Memory B cell (primary cell): ENCODE measurements at regions not wholly inside any gene's neighbourhood (a gene's known extent, or its start where the extent isn't known, plus 50 kb on each side); places are given as distances from the start of the nearest gene placed in this dataset.
A peak's percentile ranks its signal among the peaks of the same experiment; 100 is the strongest.
"Not testable (repeated sequence)": the region's sequence is repeated elsewhere in the genome, so short reads cannot be mapped to it uniquely, and the experiment has no call there.

Experiments used
- ATAC-seq: fragments of 150-1000 bp; cut with Tn5 transposase; 2 replicates; pipeline ENCODE4 v1.10.0; 2021; ENCODE audit warnings: low read depth, mild to moderate bottlenecking, moderate library complexity
- DNase-seq, 2 donors: peaks; one replicate each; pipeline ENCODE4 v3.0.0; 2022; ENCODE audit warnings: low spot score in 2 of 2
- H3K27ac Mint-ChIP-seq: one replicate; pipeline ENCODE4 v1.8.0; 2022; ENCODE audit warnings: mild to moderate bottlenecking, moderate library complexity, mixed read lengths
- H3K27me3 Mint-ChIP-seq: one replicate; pipeline ENCODE4 v1.8.0; 2022; ENCODE audit warnings: mixed read lengths
- H3K36me3 Mint-ChIP-seq: one replicate; pipeline ENCODE4 v1.8.0; 2022; ENCODE audit warnings: mild to moderate bottlenecking, mixed read lengths
- H3K4me1 Mint-ChIP-seq: one replicate; pipeline ENCODE4 v1.8.0; 2022; ENCODE audit warnings: mixed read lengths
- H3K4me3 Mint-ChIP-seq: one replicate; pipeline ENCODE4 v1.8.0; 2022; ENCODE audit warnings: mild to moderate bottlenecking, moderate library complexity, mixed read lengths
- H3K9me3 Mint-ChIP-seq: one replicate; pipeline ENCODE4 v1.8.0; 2022; ENCODE audit warnings: mixed read lengths

DNA sequence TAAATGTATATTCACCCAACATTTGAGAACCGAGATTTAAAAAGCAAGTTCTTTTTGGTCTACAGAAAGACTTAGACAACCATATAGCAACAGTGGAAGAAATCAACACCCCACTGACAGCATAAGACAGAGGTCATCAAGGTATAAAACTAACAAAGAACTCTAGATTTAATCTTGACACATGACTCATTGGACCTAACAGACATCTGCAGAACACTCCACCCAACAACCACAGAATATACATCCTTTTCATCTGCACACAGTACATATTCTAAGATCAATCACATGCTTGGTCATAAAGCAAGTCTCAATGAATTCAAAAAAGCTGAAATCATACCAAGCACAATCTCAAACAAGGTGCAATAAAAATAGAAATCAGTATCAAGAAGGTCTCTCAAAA, 65.8 kb downstream of the SPIN4 start:
- Mint-ChIP-seq H3K4me1 (no peaks in the 10 kb centered on the region), H3K36me3 (no peaks in the 10 kb centered on the region), H3K4me3 (no peak overlapping the region), H3K9me3 (no peaks in the 10 kb centered on the region), H3K27me3 (no peaks in the 10 kb centered on the region), H3K27ac (no peak overlapping the region)
- DNase-seq (no peak), ATAC-seq (no peak)

DNA sequence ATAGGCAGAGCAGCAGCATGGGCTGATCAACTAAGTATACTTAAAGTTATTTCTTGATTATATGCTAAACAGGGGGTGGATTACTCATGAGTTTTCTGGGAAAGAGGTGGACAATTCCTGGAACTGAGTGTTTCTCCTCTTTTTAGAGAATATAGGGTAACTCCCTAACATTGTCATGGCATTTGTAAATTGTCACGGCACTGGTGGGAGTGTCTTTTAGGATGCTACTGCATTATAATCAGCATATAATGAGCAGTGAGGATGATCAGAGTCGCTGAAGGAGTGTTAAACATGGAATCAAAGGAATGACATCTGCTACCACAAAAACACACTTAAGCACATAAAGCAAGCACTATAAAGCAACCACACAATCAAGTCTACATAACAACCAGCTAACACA, 66.5 kb downstream of the SPIN4 start:
- no peak overlapping the region for H3K4me3 Mint-ChIP-seq
- no peak overlapping the region for H3K27ac Mint-ChIP-seq
- ATAC-seq (no peak), DNase-seq (no peak)
- H3K36me3 Mint-ChIP-seq: no peaks in the 10 kb centered on the region
- H3K27me3 Mint-ChIP-seq: no peaks in the 10 kb centered on the region
- no peaks in the 10 kb centered on the region for H3K4me1 Mint-ChIP-seq
- no peaks in the 10 kb centered on the region for H3K9me3 Mint-ChIP-seq

DNA sequence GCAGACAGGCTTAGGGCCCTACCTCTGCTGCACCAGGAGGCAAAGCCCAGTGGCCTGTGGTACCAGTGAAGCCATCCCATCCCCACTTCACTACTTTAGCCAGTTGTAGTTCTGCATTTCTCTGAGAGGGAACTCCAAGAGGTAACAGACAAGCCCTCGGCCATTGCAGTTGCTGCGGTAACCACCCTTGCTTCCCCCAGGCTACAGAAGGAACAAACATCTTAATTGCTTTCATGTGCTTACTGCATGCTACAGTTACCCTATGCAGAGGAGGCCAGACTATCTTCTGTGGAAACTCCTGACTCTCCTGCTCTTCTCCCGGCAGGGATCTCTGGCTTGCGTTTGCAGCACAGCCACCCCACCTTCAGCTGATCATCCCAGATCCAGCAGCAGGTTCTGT, 67.8 kb downstream of the SPIN4 start:
- H3K36me3 Mint-ChIP-seq: no peaks in the 10 kb centered on the region
- H3K4me3 Mint-ChIP-seq: no peak overlapping the region
- DNase-seq (no peak), ATAC-seq (no peak)
- H3K27me3 Mint-ChIP-seq: no peaks in the 10 kb centered on the region
- H3K4me1 Mint-ChIP-seq: no peaks in the 10 kb centered on the region
- no peak overlapping the region for H3K27ac Mint-ChIP-seq
- no peaks in the 10 kb centered on the region for H3K9me3 Mint-ChIP-seq

GRCh38 chrX:63282828-63283227, 68.3 kb downstream of the SPIN4 start:
- H3K4me1 Mint-ChIP-seq: no peaks in the 10 kb centered on the region
- no peak for ATAC-seq
- H3K27ac Mint-ChIP-seq: no peak overlapping the region

DNA sequence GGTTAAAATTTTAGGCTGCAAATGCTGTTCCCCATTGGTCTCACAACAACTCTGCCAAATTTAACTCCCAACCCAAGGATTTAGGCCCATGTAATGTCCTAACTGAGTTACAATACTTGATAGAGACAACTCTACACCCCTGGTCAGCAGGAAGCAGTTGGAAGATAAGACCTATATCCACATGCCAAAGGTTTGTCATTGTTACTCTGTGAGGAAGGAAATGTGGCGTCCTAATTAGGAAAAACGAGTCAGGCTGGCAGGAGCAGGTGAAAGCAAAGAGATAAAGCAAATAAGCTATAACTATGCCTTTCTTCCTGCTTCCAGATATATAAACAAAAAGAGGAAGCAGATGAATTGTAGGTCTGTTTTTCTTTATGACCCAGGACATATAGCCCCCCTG, 69.1 kb downstream of the SPIN4 start:
- DNase-seq (no peak), ATAC-seq (no peak)
- no peak overlapping the region for H3K4me3 Mint-ChIP-seq
- H3K36me3 Mint-ChIP-seq: no peaks in the 10 kb centered on the region
- H3K9me3 Mint-ChIP-seq: no peaks in the 10 kb centered on the region
- no peaks in the 10 kb centered on the region for H3K4me1 Mint-ChIP-seq
- H3K27me3 Mint-ChIP-seq: no peaks in the 10 kb centered on the region
- no peak overlapping the region for H3K27ac Mint-ChIP-seq

More at GRCh38 chrX:63282828-63283227, 68.3 kb downstream of the SPIN4 start:
- Mint-ChIP-seq H3K36me3 (no peaks in the 10 kb centered on the region), H3K4me3 (no peak overlapping the region), H3K9me3 (no peaks in the 10 kb centered on the region), H3K27me3 (no peaks in the 10 kb centered on the region)
- DNase-seq: no peak

DNA sequence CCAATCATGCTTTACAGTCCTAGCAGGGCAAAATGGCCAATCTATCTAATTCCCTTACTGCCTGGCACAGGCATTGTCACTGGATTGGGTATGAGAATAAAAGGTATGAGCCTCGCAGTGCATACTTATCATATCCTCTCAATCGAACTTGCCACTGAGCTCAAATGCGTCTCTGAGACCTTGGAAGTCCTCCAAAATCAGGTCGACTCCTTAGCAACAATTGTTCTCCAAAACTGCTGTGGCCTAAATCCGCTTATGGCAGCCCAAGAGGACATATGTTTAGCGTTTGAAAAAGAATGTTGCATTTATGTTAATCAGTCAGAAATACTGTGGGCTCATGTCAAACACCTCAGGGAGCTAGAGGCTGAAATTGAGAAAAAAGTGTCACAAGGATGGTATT, 69.7 kb downstream of the SPIN4 start:
- no peaks in the 10 kb centered on the region for H3K27me3 Mint-ChIP-seq
- no peak for DNase-seq
- no peaks in the 10 kb centered on the region for H3K4me1 Mint-ChIP-seq
- H3K27ac Mint-ChIP-seq: no peak overlapping the region
- H3K4me3 Mint-ChIP-seq: no peak overlapping the region
- no peaks in the 10 kb centered on the region for H3K9me3 Mint-ChIP-seq
- ATAC-seq: no peak
- no peaks in the 10 kb centered on the region for H3K36me3 Mint-ChIP-seq

DNA sequence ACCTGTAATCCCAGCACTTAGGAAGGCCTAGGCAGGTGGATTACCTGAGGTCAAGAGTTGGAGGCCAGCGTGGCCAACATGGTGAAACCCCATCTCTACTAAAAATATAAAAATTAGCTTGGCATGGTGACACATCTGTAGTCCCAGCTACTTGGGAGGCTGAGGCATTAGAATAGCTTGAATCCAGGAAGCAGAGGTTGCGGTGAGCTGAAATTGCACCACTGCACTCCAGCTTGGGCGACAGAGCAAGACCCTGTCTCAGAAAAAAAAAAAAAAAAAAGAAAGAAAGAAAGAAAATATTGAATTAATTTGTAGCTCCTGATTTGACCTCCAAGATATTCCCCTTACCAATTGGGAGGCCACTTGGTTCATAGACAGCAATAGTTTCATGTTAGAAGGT, 73.7 kb downstream of the SPIN4 start:
- not testable (repeated sequence) for DNase-seq, H3K27ac Mint-ChIP-seq, H3K9me3 Mint-ChIP-seq, H3K36me3 Mint-ChIP-seq, H3K27me3 Mint-ChIP-seq, H3K4me1 Mint-ChIP-seq, H3K4me3 Mint-ChIP-seq, ATAC-seq

DNA sequence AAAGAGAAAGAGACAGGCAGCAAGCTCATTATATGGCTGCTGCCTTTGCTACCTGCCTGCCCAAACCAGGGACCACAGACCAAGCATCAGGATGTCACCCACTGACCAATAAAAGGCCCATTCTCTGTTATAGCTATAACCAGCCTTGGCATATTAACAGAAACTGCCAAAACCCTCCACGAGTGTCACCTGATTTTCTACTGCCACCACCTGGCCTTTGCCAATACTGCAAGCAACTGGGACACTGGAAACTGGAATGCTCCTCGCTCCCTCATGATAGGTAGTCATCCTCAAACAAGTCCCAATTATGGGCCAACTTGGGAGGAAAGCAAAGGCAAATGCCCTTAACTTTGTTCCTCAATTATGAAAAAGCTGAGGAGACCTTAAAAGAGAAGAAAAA, 76.0 kb downstream of the SPIN4 start:
- Mint-ChIP-seq H3K27ac (no peak overlapping the region), H3K4me1 (no peaks in the 10 kb centered on the region), H3K9me3 (no peaks in the 10 kb centered on the region), H3K36me3 (no peaks in the 10 kb centered on the region), H3K4me3 (no peak overlapping the region), H3K27me3 (no peaks in the 10 kb centered on the region)
- no peak for ATAC-seq
- no peak for DNase-seq

GRCh38 chrX:63270873-63271272, 80.3 kb downstream of the SPIN4 start:
- no peaks in the 10 kb centered on the region for H3K4me1 Mint-ChIP-seq
- no peak for ATAC-seq
- H3K27ac Mint-ChIP-seq: no peak overlapping the region

GRCh38 chrX:63258144-63258543, 93.0 kb downstream of the SPIN4 start:
- H3K9me3 Mint-ChIP-seq: no peaks in the 10 kb centered on the region
- no peaks in the 10 kb centered on the region for H3K27me3 Mint-ChIP-seq
- no peaks in the 10 kb centered on the region for H3K4me1 Mint-ChIP-seq
- no peak overlapping the region for H3K27ac Mint-ChIP-seq
- no peaks in the 10 kb centered on the region for H3K36me3 Mint-ChIP-seq
- no peak for DNase-seq
- no peak for ATAC-seq
- no peak overlapping the region for H3K4me3 Mint-ChIP-seq

More at GRCh38 chrX:63270873-63271272, 80.3 kb downstream of the SPIN4 start:
- Mint-ChIP-seq H3K36me3 (no peaks in the 10 kb centered on the region), H3K9me3 (no peaks in the 10 kb centered on the region), H3K27me3 (no peaks in the 10 kb centered on the region), H3K4me3 (no peak overlapping the region)
- no peak for DNase-seq

GRCh38 chrX:63250253-63250868, 100.8 kb downstream of the SPIN4 start:
- no peak overlapping the region for H3K4me3 Mint-ChIP-seq

GRCh38 chrX:63242689-63243088, 108.4 kb downstream of the SPIN4 start:
- not testable (repeated sequence) for ATAC-seq, H3K4me1 Mint-ChIP-seq, H3K36me3 Mint-ChIP-seq, H3K27me3 Mint-ChIP-seq, H3K27ac Mint-ChIP-seq, H3K9me3 Mint-ChIP-seq, H3K4me3 Mint-ChIP-seq, DNase-seq

More at GRCh38 chrX:63250253-63250868, 100.8 kb downstream of the SPIN4 start:
- Mint-ChIP-seq H3K27me3 (peaks cover 1% of the 10 kb centered on the region), H3K9me3 (no peaks in the 10 kb centered on the region), H3K4me1 (no peaks in the 10 kb centered on the region), H3K36me3 (no peaks in the 10 kb centered on the region), H3K27ac (no peak overlapping the region)
- peak; percentile 81 for ATAC-seq
- peak; percentile 18 to 34 for DNase-seq

DNA sequence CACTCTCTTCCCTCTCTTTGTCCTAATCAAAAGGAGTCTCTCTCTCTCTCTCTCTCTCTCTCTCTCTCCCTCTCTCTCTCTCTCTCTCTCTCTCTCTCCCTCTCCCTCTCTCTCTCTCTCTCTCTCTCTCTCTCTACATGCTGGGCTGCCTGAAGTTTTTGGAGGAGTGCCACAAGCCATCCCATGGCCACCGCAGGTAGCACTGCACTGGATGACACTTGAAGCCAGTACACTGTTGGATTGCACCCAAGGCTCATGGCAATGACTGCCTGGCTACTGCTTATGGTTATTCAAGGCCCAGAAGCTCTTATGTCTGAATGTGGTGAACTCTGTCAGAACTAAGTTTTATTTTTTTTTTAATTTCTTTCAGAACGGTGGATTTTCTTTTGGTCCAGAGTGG, 115.2 kb downstream of the SPIN4 start:
- not testable (repeated sequence) for H3K4me1 Mint-ChIP-seq, H3K27me3 Mint-ChIP-seq, ATAC-seq, DNase-seq, H3K27ac Mint-ChIP-seq, H3K9me3 Mint-ChIP-seq, H3K36me3 Mint-ChIP-seq, H3K4me3 Mint-ChIP-seq

- not testable (repeated sequence) for H3K4me1 Mint-ChIP-seq, H3K27me3 Mint-ChIP-seq, H3K36me3 Mint-ChIP-seq, H3K9me3 Mint-ChIP-seq, ATAC-seq, DNase-seq, H3K27ac Mint-ChIP-seq, H3K4me3 Mint-ChIP-seq
Observed at GRCh38 chrX:63233013-63233412, 118.1 kb downstream of the SPIN4 start.

GRCh38 chrX:63218202-63218601, 132.9 kb downstream of the SPIN4 start:
- H3K4me3 Mint-ChIP-seq, H3K9me3 Mint-ChIP-seq, H3K27ac Mint-ChIP-seq, DNase-seq, H3K4me1 Mint-ChIP-seq, H3K27me3 Mint-ChIP-seq, H3K36me3 Mint-ChIP-seq, ATAC-seq: not testable (repeated sequence)
